GM12874 (cell line): ENCODE measurements at regions not wholly inside any gene's neighbourhood (a gene's known extent, or its start where the extent isn't known, plus 50 kb on each side); places are given as distances from the start of the nearest gene placed in this dataset.

Source experiments
- CTCF ChIP-seq: IDR thresholded peaks from 2 replicates; pipeline ENCODE4 v1.5.1; 2011; ENCODE audit warnings: low read depth, mild to moderate bottlenecking, control low read depth, low read length, moderate library complexity; ENCODE audit not compliant: insufficient read depth

GRCh38 chr1:187870552-187870951 lies 1041.8 kb downstream of the PLA2G4A start:
- no peak for TF ChIP-seq CTCF

DNA sequence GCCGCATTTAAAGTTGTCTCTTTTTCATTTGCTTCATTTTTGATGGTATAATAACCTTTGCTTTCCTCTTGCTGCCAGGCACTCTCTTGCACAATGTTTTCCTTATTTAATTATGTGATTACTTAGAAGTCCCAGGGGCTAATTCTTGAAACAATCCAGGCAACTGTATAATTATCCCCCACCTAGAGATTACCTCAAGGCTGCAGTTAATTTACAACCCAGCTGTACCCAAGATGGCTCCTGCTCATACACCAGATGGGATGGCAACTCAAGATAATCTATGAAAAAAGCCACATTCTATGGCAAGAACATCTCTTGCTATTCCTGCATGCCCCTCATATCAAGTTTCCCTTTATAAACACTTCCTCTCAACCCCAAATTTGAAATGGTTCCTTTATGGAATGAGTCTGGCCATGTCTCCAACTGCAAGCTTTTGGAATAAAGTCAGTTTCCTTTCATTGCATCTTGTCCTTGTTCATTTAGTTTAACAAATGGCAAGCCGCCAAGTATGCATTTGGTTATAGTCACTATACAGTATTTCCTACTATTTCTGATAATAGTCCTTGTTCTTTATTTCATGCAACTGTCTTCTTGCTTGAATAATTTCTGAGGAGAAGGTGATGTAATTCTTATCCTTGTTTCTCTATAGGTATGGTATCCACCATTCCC lies 1042.6 kb downstream of the PLA2G4A start:
- no peak for TF ChIP-seq CTCF

- no peak for TF ChIP-seq CTCF
Observed at GRCh38 chr1:187872550-187872949, 1043.8 kb downstream of the PLA2G4A start.

GRCh38 chr1:187873126-187873525 lies 1044.4 kb downstream of the PLA2G4A start:
- TF ChIP-seq CTCF, result no peak

DNA sequence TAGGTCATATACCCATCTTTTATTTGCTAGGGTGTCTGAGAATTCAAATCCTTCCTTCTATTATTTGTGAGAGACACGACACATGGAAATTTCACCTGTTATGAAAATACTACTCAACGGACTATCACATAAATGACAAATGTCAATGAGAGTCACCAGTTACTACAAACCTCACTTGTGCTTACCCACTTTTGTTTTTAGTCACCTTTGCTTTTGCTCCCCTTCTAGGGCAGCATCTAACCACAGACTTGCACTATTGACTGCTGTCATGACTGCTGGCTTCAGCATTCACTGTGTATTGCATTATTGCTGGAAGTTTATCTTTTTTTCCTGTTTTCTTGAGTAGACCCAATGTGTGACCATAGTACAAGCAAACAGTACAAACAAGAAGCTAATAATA lies 1048.0 kb downstream of the PLA2G4A start:
- no peak for TF ChIP-seq CTCF

- TF ChIP-seq CTCF, result no peak
Observed at GRCh38 chr1:187877220-187877619, 1048.5 kb downstream of the PLA2G4A start.

DNA sequence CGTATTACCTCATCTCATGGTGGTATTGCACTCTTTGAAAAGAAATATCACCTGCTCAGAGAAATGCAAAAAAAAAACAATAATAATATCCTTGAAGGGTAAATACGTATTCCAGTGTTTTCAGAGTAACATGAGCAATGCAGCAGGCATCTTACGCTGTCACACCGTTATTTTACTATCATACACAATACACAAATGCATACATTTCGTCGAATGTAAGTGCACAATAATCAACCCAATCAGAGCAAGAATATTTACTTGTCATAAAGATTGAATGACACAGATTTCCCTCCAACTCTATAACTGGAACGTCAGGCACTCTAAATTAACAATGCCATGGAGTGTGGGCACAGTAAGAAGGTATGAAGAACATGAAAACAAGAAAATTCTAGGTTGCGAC lies 1050.1 kb downstream of the PLA2G4A start:
- no peak for TF ChIP-seq CTCF
